ENCODE measurements at regions not wholly inside any gene's neighbourhood (a gene's known extent, or its start where the extent isn't known, plus 50 kb on each side); places are given as distances from the start of the nearest gene placed in this dataset.

- DNase-seq: no peak
These were observed 200.0 kb upstream of the NAV2 start for GRCh38 chr11:19512618-19513017.

GRCh38 chr11:19511413-19512183 lies 201.0 kb upstream of the NAV2 start:
- DNase-seq: no peak

GRCh38 chr11:19511066-19511412 lies 201.6 kb upstream of the NAV2 start:
- no peak for DNase-seq

- no peak for DNase-seq
These were observed 202.2 kb upstream of the NAV2 start for GRCh38 chr11:19510468-19510867.

- DNase-seq: no peak
These were observed 203.4 kb upstream of the NAV2 start for GRCh38 chr11:19509215-19509614.

- no peak for DNase-seq
These were observed 204.5 kb upstream of the NAV2 start for GRCh38 chr11:19508165-19508564.

GRCh38 chr11:19506816-19507486 lies 205.7 kb upstream of the NAV2 start:
- no peak for DNase-seq

GRCh38 chr11:19502691-19503253 lies 209.9 kb upstream of the NAV2 start:
- no peak for DNase-seq

GRCh38 chr11:19501631-19502030 lies 211.0 kb upstream of the NAV2 start:
- no peak for DNase-seq

GRCh38 chr11:19499999-19500398 lies 212.6 kb upstream of the NAV2 start:
- DNase-seq: no peak

GRCh38 chr11:19499026-19499669 lies 213.5 kb upstream of the NAV2 start:
- no peak for DNase-seq

- no peak for DNase-seq
These were observed 219.0 kb upstream of the NAV2 start for GRCh38 chr11:19493446-19494213.

GRCh38 chr11:19482319-19483100 lies 230.1 kb upstream of the NAV2 start:
- DNase-seq: no peak

- no peak for DNase-seq
These were observed 232.1 kb upstream of the NAV2 start for GRCh38 chr11:19480540-19480939.

GRCh38 chr11:19478891-19479290 lies 233.7 kb upstream of the NAV2 start:
- no peak for DNase-seq

- DNase-seq: no peak
These were observed 234.4 kb upstream of the E2F8 start for GRCh38 chr11:19474954-19475721.

GRCh38 chr11:19474211-19474610 lies 233.5 kb upstream of the E2F8 start:
- no peak for DNase-seq

GRCh38 chr11:19472679-19473078 lies 231.9 kb upstream of the E2F8 start:
- DNase-seq: no peak

GRCh38 chr11:19467904-19468303 lies 227.2 kb upstream of the E2F8 start:
- no peak for DNase-seq

- no peak for DNase-seq
These were observed 225.6 kb upstream of the E2F8 start for GRCh38 chr11:19466314-19466713.

GRCh38 chr11:19463976-19464375 lies 223.2 kb upstream of the E2F8 start:
- no peak for DNase-seq

All from hematopoietic multipotent progenitor cell treated with erythropoietin and hydrocortisone succinate and interleukin-3 and kit ligand, for 6 days (in vitro differentiated cells).